IMR-90 (cell line): ENCODE measurements at regions not wholly inside any gene's neighbourhood (a gene's known extent, or its start where the extent isn't known, plus 50 kb on each side); places are given as distances from the start of the nearest gene placed in this dataset.

ENCODE experiments used
- CEBPB ChIP-seq: IDR thresholded peaks from 2 replicates; pipeline ENCODE4 v1.6.1; 2012; ENCODE audit warnings: low read depth, low read length, improper control_type of control experiment
- CHD1 ChIP-seq: IDR thresholded peaks from 2 replicates; pipeline ENCODE4 v1.6.1; 2012; ENCODE audit warnings: low read depth, low read length, improper control_type of control experiment
- FOS ChIP-seq: fragments of 150-350 bp; IDR thresholded peaks from 2 replicates; pipeline ENCODE4 v1.6.1; 2016; ENCODE audit warnings: low read depth, low read length
- MAZ ChIP-seq: IDR thresholded peaks from 2 replicates; pipeline ENCODE4 v1.6.1; 2012; ENCODE audit warnings: low read depth, mild to moderate bottlenecking, low read length, improper control_type of control experiment, moderate library complexity, borderline replicate concordance
- MXI1 ChIP-seq: IDR thresholded peaks from 2 replicates; pipeline ENCODE4 v1.6.1; 2012; ENCODE audit warnings: low read depth, mild to moderate bottlenecking, low read length, moderate library complexity, borderline replicate concordance
- POLR2A ChIP-seq: IDR thresholded peaks from 2 replicates; pipeline ENCODE4 v1.6.1; 2012; ENCODE audit warnings: mild to moderate bottlenecking, low read depth, low read length
- RAD21 ChIP-seq: IDR thresholded peaks from 2 replicates; pipeline ENCODE4 v1.6.1; 2012; ENCODE audit warnings: low read length, improper control_type of control experiment
- RFX5 ChIP-seq: IDR thresholded peaks from 2 replicates; pipeline ENCODE4 v1.8.0; 2012; ENCODE audit warnings: low read depth, mild to moderate bottlenecking, low read length, moderate library complexity
- SMC3 ChIP-seq: fragments of 150-350 bp; IDR thresholded peaks from 2 replicates; pipeline ENCODE4 v1.6.1; 2016; ENCODE audit warnings: low read depth, mild to moderate bottlenecking, antibody characterized with exemption, low read length, moderate library complexity
- TF ChIP-seq, protein P1 (sequence below): conservative IDR thresholded peaks from 2 replicates; pipeline ENCODE4 v1.5.1; 2012; ENCODE audit warnings: mild to moderate bottlenecking, low read depth, low read length, improper control_type of control experiment

DNA sequence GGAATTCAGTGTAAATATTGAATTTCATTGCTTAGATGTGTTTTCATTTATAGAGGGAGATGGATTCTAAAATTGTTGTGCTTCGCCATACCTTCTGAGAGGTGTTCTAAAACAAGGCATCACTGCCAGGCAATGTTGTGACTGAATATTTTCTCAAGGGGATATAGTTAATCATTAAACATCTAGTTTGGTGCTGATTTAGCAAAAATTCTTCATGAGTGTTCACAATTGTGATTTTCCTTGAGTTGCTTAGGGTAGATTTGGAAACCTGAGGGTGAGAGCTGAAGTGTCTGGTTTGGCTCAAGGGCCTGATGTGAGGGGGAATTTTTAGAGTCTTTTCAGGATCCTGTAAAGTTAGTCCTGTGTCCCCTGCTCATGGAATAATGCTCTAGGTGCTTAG, 104.5 kb downstream of the MAT2B start:
- TF ChIP-seq MAZ (no peak), SMC3 (no peak), CEBPB (no peak), POLR2A (no peak), CHD1 (no peak), RAD21 (no peak), MXI1 (no peak), FOS (no peak), RFX5 (no peak)
- TF ChIP-seq, protein P1, sequence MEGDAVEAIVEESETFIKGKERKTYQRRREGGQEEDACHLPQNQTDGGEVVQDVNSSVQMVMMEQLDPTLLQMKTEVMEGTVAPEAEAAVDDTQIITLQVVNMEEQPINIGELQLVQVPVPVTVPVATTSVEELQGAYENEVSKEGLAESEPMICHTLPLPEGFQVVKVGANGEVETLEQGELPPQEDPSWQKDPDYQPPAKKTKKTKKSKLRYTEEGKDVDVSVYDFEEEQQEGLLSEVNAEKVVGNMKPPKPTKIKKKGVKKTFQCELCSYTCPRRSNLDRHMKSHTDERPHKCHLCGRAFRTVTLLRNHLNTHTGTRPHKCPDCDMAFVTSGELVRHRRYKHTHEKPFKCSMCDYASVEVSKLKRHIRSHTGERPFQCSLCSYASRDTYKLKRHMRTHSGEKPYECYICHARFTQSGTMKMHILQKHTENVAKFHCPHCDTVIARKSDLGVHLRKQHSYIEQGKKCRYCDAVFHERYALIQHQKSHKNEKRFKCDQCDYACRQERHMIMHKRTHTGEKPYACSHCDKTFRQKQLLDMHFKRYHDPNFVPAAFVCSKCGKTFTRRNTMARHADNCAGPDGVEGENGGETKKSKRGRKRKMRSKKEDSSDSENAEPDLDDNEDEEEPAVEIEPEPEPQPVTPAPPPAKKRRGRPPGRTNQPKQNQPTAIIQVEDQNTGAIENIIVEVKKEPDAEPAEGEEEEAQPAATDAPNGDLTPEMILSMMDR: no peak
